ENCODE measurements at regions not wholly inside any gene's neighbourhood (a gene's known extent, or its start where the extent isn't known, plus 50 kb on each side); places are given as distances from the start of the nearest gene placed in this dataset.

- dilution Hi-C loops (cut with MboI; ENCODE audit: extremely low pct_ligation_motif_present, low sequenced_read_pairs), result no loop called here
Measured at GRCh38 chrX:42902513-42902912, 124.5 kb upstream of the PPP1R2C start.

DNA sequence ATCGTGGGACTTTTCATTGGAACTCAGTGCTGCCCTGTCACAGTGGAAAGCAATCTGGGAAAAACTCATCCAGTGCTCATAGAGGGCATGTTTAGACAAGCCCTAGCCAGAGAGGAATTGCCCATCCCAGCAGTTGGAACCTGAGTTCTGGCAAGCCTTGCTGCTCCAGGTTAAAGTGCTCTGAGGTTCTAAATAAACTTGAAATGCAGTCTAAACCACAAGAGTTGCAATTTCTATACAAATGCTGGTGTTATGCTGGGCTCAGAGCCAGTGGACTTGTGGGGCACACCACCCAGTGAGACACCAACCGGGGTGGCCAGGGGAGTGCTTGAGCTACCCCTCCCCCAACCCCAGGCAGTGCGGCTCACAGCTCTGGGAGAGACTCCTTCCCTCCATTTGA is 142.8 kb upstream of the PPP1R2C start:
- peak overlapping the region; percentile 43 for H3K27ac ChIP-seq (ENCODE audit: control insufficient read depth, insufficient read depth, low read length)
- no peaks in the 10 kb centered on the region for H3K9me1 ChIP-seq (ENCODE audit: control insufficient read depth, extremely low read depth, insufficient read depth, low read length)
- no peaks in the 10 kb centered on the region for H3K9me3 ChIP-seq (ENCODE audit: control insufficient read depth, low read depth, low read length)
- DNase-seq (ENCODE audit: low read depth, low spot score) (peak; percentile 44), FAIRE-seq (peak; percentile 63)
- no peaks in the 10 kb centered on the region for H3K27me3 ChIP-seq (ENCODE audit: control insufficient read depth, extremely low read depth, insufficient read depth, low read length)
- TF ChIP-seq, protein P1, sequence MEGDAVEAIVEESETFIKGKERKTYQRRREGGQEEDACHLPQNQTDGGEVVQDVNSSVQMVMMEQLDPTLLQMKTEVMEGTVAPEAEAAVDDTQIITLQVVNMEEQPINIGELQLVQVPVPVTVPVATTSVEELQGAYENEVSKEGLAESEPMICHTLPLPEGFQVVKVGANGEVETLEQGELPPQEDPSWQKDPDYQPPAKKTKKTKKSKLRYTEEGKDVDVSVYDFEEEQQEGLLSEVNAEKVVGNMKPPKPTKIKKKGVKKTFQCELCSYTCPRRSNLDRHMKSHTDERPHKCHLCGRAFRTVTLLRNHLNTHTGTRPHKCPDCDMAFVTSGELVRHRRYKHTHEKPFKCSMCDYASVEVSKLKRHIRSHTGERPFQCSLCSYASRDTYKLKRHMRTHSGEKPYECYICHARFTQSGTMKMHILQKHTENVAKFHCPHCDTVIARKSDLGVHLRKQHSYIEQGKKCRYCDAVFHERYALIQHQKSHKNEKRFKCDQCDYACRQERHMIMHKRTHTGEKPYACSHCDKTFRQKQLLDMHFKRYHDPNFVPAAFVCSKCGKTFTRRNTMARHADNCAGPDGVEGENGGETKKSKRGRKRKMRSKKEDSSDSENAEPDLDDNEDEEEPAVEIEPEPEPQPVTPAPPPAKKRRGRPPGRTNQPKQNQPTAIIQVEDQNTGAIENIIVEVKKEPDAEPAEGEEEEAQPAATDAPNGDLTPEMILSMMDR (optimal IDR thresholded peaks at IDR 0.05 in 1 of 3, IDR thresholded peaks at IDR 0.05 in 1 of 3, conservative IDR thresholded peaks at IDR 0.05 in 1 of 3; ENCODE audit: extremely low read depth in 1 of 3, insufficient read depth in 2 of 3, low read length in 3 of 3), result no peak
- TF ChIP-seq EZH2 (IDR thresholded peaks at IDR 0.05; ENCODE audit: low read length), result no peak
- peaks cover 14% of the 10 kb centered on the region for H3K4me1 ChIP-seq (ENCODE audit: control insufficient read depth, extremely low read depth, insufficient read depth, low read length)
- no peak overlapping the region for H3K9ac ChIP-seq (ENCODE audit: control insufficient read depth, extremely low read depth, insufficient read depth, low read length)
- dilution Hi-C loops (cut with MboI; ENCODE audit: extremely low pct_ligation_motif_present, low sequenced_read_pairs), result no loop called here
- no peaks in the 10 kb centered on the region for H4K20me1 ChIP-seq (ENCODE audit: control insufficient read depth, extremely low read depth, insufficient read depth, low read length)
- H3K79me2 ChIP-seq (ENCODE audit: control insufficient read depth, insufficient read depth, low read length), result no peaks in the 10 kb centered on the region
- peak overlapping the region; percentile 41 for H3K4me2 ChIP-seq (ENCODE audit: control insufficient read depth, extremely low read depth, insufficient read depth, low read depth, low read length)
- no peaks in the 10 kb centered on the region for H3K36me3 ChIP-seq (ENCODE audit: control insufficient read depth in 2 of 2, extremely low read depth in 1 of 2, insufficient read depth in 2 of 2, low read length in 2 of 2)
- peak overlapping the region; percentile 33 for H2AFZ ChIP-seq (ENCODE audit: control insufficient read depth, low read length)
- H3K4me3 ChIP-seq (ENCODE audit: control insufficient read depth in 2 of 3, extremely low read depth in 1 of 3, insufficient read depth in 2 of 3, low read depth in 1 of 3, low read length in 3 of 3), result no peak overlapping the region

More at GRCh38 chrX:42902513-42902912, 124.5 kb upstream of the PPP1R2C start:
- Histone ChIP-seq H3K9me3 (ENCODE audit: control insufficient read depth, low read depth, low read length) (no peaks in the 10 kb centered on the region), H4K20me1 (ENCODE audit: control insufficient read depth, extremely low read depth, insufficient read depth, low read length) (no peaks in the 10 kb centered on the region), H3K79me2 (ENCODE audit: control insufficient read depth, insufficient read depth, low read length) (no peaks in the 10 kb centered on the region), H3K4me3 (ENCODE audit: control insufficient read depth in 2 of 3, extremely low read depth in 1 of 3, insufficient read depth in 2 of 3, low read depth in 1 of 3, low read length in 3 of 3) (no peak overlapping the region), H3K4me2 (ENCODE audit: control insufficient read depth, extremely low read depth, insufficient read depth, low read depth, low read length) (no peak overlapping the region), H3K36me3 (ENCODE audit: control insufficient read depth in 2 of 2, extremely low read depth in 1 of 2, insufficient read depth in 2 of 2, low read length in 2 of 2) (no peaks in the 10 kb centered on the region), H2AFZ (ENCODE audit: control insufficient read depth, low read length) (no peak overlapping the region), H3K9ac (ENCODE audit: control insufficient read depth, extremely low read depth, insufficient read depth, low read length) (no peak overlapping the region), H3K27ac (ENCODE audit: control insufficient read depth, insufficient read depth, low read length) (no peak overlapping the region), H3K9me1 (ENCODE audit: control insufficient read depth, extremely low read depth, insufficient read depth, low read length) (no peaks in the 10 kb centered on the region), H3K4me1 (ENCODE audit: control insufficient read depth, extremely low read depth, insufficient read depth, low read length) (no peaks in the 10 kb centered on the region), H3K27me3 (ENCODE audit: control insufficient read depth, extremely low read depth, insufficient read depth, low read length) (no peaks in the 10 kb centered on the region)
- DNase-seq (ENCODE audit: low read depth, low spot score) (no peak), FAIRE-seq (no peak)
- no peak for TF ChIP-seq EZH2 (IDR thresholded peaks at IDR 0.05; ENCODE audit: low read length)
- TF ChIP-seq, protein P1 (optimal IDR thresholded peaks at IDR 0.05 in 1 of 3, IDR thresholded peaks at IDR 0.05 in 1 of 3, conservative IDR thresholded peaks at IDR 0.05 in 1 of 3; ENCODE audit: extremely low read depth in 1 of 3, insufficient read depth in 2 of 3, low read length in 3 of 3), result no peak
